ENCODE measurements at regions not wholly inside any gene's neighbourhood (a gene's known extent, or its start where the extent isn't known, plus 50 kb on each side); places are given as distances from the start of the nearest gene placed in this dataset.

- no peaks in the 10 kb centered on the region for H4K20me1 ChIP-seq (replicated peaks; ENCODE audit: control insufficient read depth, insufficient read depth, low read length)
- BruUV-seq (replicated peaks), result no TSS peak
- no peak overlapping the region for H2AFZ ChIP-seq (ENCODE audit: low read depth, low read length)
- no peak overlapping the region for H3K9ac ChIP-seq (ENCODE audit: insufficient read depth in 1 of 2, low read depth in 2 of 2, low read length in 2 of 2)
- no peaks in the 10 kb centered on the region for H3K9me3 ChIP-seq (replicated peaks; ENCODE audit: control insufficient read depth, insufficient read depth, low read depth, low read length)
- WGBS (ENCODE audit: insufficient coverage, low coverage, missing lambda C conversion rate), result 2% methylated on average over 24 of the region's 30 CpGs
- no peaks in the 10 kb centered on the region for H3K36me3 ChIP-seq (ENCODE audit: control insufficient read depth, insufficient read depth, low read length)
- no peak overlapping the region for H3K27ac ChIP-seq (ENCODE audit: extremely low read depth, low read depth, low read length)
- no peaks in the 10 kb centered on the region for H3K79me2 ChIP-seq (ENCODE audit: control insufficient read depth, insufficient read depth, low read length)
- ChIA-PET POLR2A (interaction anchor here (0.8 kb wide), 1 partner anchor 335 kb away, joined by 3 read pairs; no protein-coding TSS in a partner anchor), CTCF (ENCODE audit: low intra/inter-chr PET ratio) (no interaction called here)
- no peak overlapping the region for H3K4me2 ChIP-seq (ENCODE audit: insufficient read depth, low read length)
- no peak overlapping the region for H3K4me3 ChIP-seq
- H3K27me3 ChIP-seq (ENCODE audit: control insufficient read depth in 2 of 2, insufficient read depth in 2 of 2, low read length in 2 of 2), result no peaks in the 10 kb centered on the region; a peak in 3 of 5 replicates
- FAIRE-seq (no peak), DNase-seq (ENCODE audit: extremely low read depth in 1 of 4, low spot score in 3 of 4) (no peak), ATAC-seq (no peak)
- H3K4me1 ChIP-seq (replicated peaks in 1 of 2; ENCODE audit: control insufficient read depth in 2 of 2, insufficient read depth in 2 of 2, low read length in 2 of 2), result no peaks in the 10 kb centered on the region
- intact Hi-C loops (cut with micrococcal nuclease), result no loop called here
- in situ Hi-C loops (cut with MboI), result no loop called here
- H3K9me1 ChIP-seq (ENCODE audit: control insufficient read depth, insufficient read depth, low read length), result no peaks in the 10 kb centered on the region
- TF ChIP-seq BACH1 (tag; IDR thresholded peaks at IDR 0.05) (no peak), ZNF12 (CRISPR knock-in tag; IDR thresholded peaks at IDR 0.05) (no peak), KLF16 (IDR thresholded peaks at IDR 0.05) (no peak), CBX5 (IDR thresholded peaks at IDR 0.05; ENCODE audit: borderline replicate concordance, low read depth) (no peak), CREB3L1 (IDR thresholded peaks at IDR 0.05; ENCODE audit: borderline replicate concordance, low read depth) (no peak), RBM39 (optimal IDR thresholded peaks at IDR 0.05; ENCODE audit: low read depth, low read length) (no peak), ZNF639 (CRISPR knock-in tag; conservative IDR thresholded peaks at IDR 0.05 in 1 of 2, IDR thresholded peaks at IDR 0.05 in 1 of 2) (no peak), BRD4 (IDR thresholded peaks at IDR 0.05) (no peak), NUFIP1 (IDR thresholded peaks at IDR 0.05; ENCODE audit: partially characterized antibody) (no peak), RNF2 (IDR thresholded peaks at IDR 0.05) (no peak), E2F8 (IDR thresholded peaks at IDR 0.05; ENCODE audit: low read depth, partially characterized antibody) (no peak), POU5F1 (IDR thresholded peaks at IDR 0.05; ENCODE audit: borderline replicate concordance, low read depth, low read length, partially characterized antibody) (no peak), HOXB6 (CRISPR knock-in tag; IDR thresholded peaks at IDR 0.05; ENCODE audit: borderline replicate concordance) (no peak), ILK (tag; IDR thresholded peaks at IDR 0.05; ENCODE audit: borderline replicate concordance, low read depth) (no peak), ZNF512 (tag; IDR thresholded peaks at IDR 0.05) (no peak)
These were observed 118.1 kb downstream of the TNFRSF13B start for GRCh38 chr17:16853661-16854320.

Data from K562 (cell line).